Globus pallidus (tissue), 1 donor: ENCODE measurements at regions not wholly inside any gene's neighbourhood (a gene's known extent, or its start where the extent isn't known, plus 50 kb on each side); places are given as distances from the start of the nearest gene placed in this dataset.
"Not testable (repeated sequence)": the region's sequence is repeated elsewhere in the genome, so short reads cannot be mapped to it uniquely, and the experiment has no call there.

Source experiments
- DNase-seq: peaks from one replicate; pipeline ENCODE4 v3.0.0-alpha.2; 2015; ENCODE audit warnings: low spot score

- no peak for DNase-seq
Measured at GRCh38 chr4:25981749-25982148, 67.7 kb downstream of the SMIM20 start.

GRCh38 chr4:25982962-25983361, 68.9 kb downstream of the SMIM20 start:
- DNase-seq: no peak

GRCh38 chr4:25984266-25984665, 70.2 kb downstream of the SMIM20 start:
- no peak for DNase-seq

- no peak for DNase-seq
Measured at GRCh38 chr4:25984796-25985195, 70.8 kb downstream of the SMIM20 start.

- no peak for DNase-seq
Measured at GRCh38 chr4:25986807-25987206, 72.8 kb downstream of the SMIM20 start.

GRCh38 chr4:25991340-25991739, 77.3 kb downstream of the SMIM20 start:
- DNase-seq: peak; percentile 51

GRCh38 chr4:25993395-25994185, 79.6 kb downstream of the SMIM20 start:
- no peak for DNase-seq

GRCh38 chr4:25994577-25994976, 80.6 kb downstream of the SMIM20 start:
- DNase-seq: not testable (repeated sequence)

- peak; percentile 33 for DNase-seq
Measured at GRCh38 chr4:26000274-26000950, 86.4 kb downstream of the SMIM20 start.

GRCh38 chr4:26001413-26001812, 87.4 kb downstream of the SMIM20 start:
- DNase-seq: no peak

- no peak for DNase-seq
Measured at GRCh38 chr4:26001816-26002215, 87.8 kb downstream of the SMIM20 start.

GRCh38 chr4:26003056-26003455, 89.0 kb downstream of the SMIM20 start:
- DNase-seq: no peak

GRCh38 chr4:26004290-26004689, 90.3 kb downstream of the SMIM20 start:
- DNase-seq: no peak

- no peak for DNase-seq
Measured at GRCh38 chr4:26005764-26006163, 91.7 kb downstream of the SMIM20 start.

- DNase-seq: no peak
Measured at GRCh38 chr4:26008737-26009136, 94.7 kb downstream of the SMIM20 start.

GRCh38 chr4:26009502-26009901, 95.5 kb downstream of the SMIM20 start:
- no peak for DNase-seq

- no peak for DNase-seq
Measured at GRCh38 chr4:26010304-26010703, 96.3 kb downstream of the SMIM20 start.

GRCh38 chr4:26013629-26014028, 99.6 kb downstream of the SMIM20 start:
- no peak for DNase-seq

GRCh38 chr4:26015133-26015651, 101.2 kb downstream of the SMIM20 start:
- DNase-seq: peak; percentile 28

- no peak for DNase-seq
Measured at GRCh38 chr4:26015906-26016305, 101.9 kb downstream of the SMIM20 start.

GRCh38 chr4:26017531-26017930, 103.5 kb downstream of the SMIM20 start:
- no peak for DNase-seq

- not testable (repeated sequence) for DNase-seq
Measured at GRCh38 chr4:26017961-26018700, 104.1 kb downstream of the SMIM20 start.
